Activated T-cell treated with anti-CD3 and anti-CD28 coated beads, Interleukin-2, amount 50 U/mL, for 48 hours (primary cell): ENCODE measurements at regions not wholly inside any gene's neighbourhood (a gene's known extent, or its start where the extent isn't known, plus 50 kb on each side); places are given as distances from the start of the nearest gene placed in this dataset.

Source experiments
- DNase-seq, 2 experiments: peaks; one replicate each; pipeline ENCODE4 v3.0.0-alpha.2; 2020

- no peak for DNase-seq
Observed at GRCh38 chr20:60334911-60335310, 376.7 kb downstream of the CDH26 start.

GRCh38 chr20:60338556-60338955 is 380.3 kb downstream of the CDH26 start:
- no peak for DNase-seq

GRCh38 chr20:60339738-60340137 is 381.5 kb downstream of the CDH26 start:
- no peak for DNase-seq

GRCh38 chr20:60340232-60340631 is 382.0 kb downstream of the CDH26 start:
- no peak for DNase-seq

- no peak for DNase-seq
Observed at GRCh38 chr20:60341062-60341461, 382.8 kb downstream of the CDH26 start.

- DNase-seq = no peak
Observed at GRCh38 chr20:60345106-60345505, 386.9 kb downstream of the CDH26 start.

- no peak for DNase-seq
Observed at GRCh38 chr20:60349418-60349817, 391.2 kb downstream of the CDH26 start.

- no peak for DNase-seq
Observed at GRCh38 chr20:60352017-60352416, 393.8 kb downstream of the CDH26 start.

- DNase-seq = no peak
Observed at GRCh38 chr20:60352596-60352995, 394.4 kb downstream of the CDH26 start.

GRCh38 chr20:60354024-60354580 is 395.9 kb downstream of the CDH26 start:
- DNase-seq = no peak

- DNase-seq = no peak
Observed at GRCh38 chr20:60358101-60358500, 399.9 kb downstream of the CDH26 start.

GRCh38 chr20:60359010-60359409 is 400.8 kb downstream of the CDH26 start:
- DNase-seq = no peak

- DNase-seq = no peak
Observed at GRCh38 chr20:60361761-60362395, 403.7 kb downstream of the CDH26 start.

GRCh38 chr20:60362531-60362930 is 404.3 kb downstream of the CDH26 start:
- DNase-seq = no peak

- no peak for DNase-seq
Observed at GRCh38 chr20:60363698-60364097, 405.5 kb downstream of the CDH26 start.

- no peak for DNase-seq
Observed at GRCh38 chr20:60365064-60365666, 406.9 kb downstream of the CDH26 start.

GRCh38 chr20:60365882-60366281 is 407.7 kb downstream of the CDH26 start:
- DNase-seq = no peak

GRCh38 chr20:60371384-60371783 is 413.2 kb downstream of the CDH26 start:
- DNase-seq = no peak

- DNase-seq = no peak
Observed at GRCh38 chr20:60372275-60372674, 414.1 kb downstream of the CDH26 start.

- DNase-seq = no peak
Observed at GRCh38 chr20:60372822-60373221, 414.6 kb downstream of the CDH26 start.

GRCh38 chr20:60378620-60379019 is 420.4 kb downstream of the CDH26 start:
- no peak for DNase-seq

- DNase-seq = no peak
Observed at GRCh38 chr20:60381643-60382400, 423.6 kb downstream of the CDH26 start.

- no peak for DNase-seq
Observed at GRCh38 chr20:60389441-60389840, 431.2 kb downstream of the CDH26 start.

GRCh38 chr20:60389882-60390281 is 431.7 kb downstream of the CDH26 start:
- no peak for DNase-seq
